ENCODE measurements at regions not wholly inside any gene's neighbourhood (a gene's known extent, or its start where the extent isn't known, plus 50 kb on each side); places are given as distances from the start of the nearest gene placed in this dataset.

- Histone ChIP-seq H3K27me3 (ENCODE audit: insufficient read depth, insufficient read length) (no peaks in the 10 kb centered on the region), H3K9ac (ENCODE audit: insufficient read length, low read depth) (no peak overlapping the region), H3K9me3 (ENCODE audit: insufficient read depth, low read length) (no peaks in the 10 kb centered on the region), H3K4me1 (ENCODE audit: insufficient read depth, insufficient read length) (no peaks in the 10 kb centered on the region), H3K36me3 (ENCODE audit: insufficient read depth, insufficient read length, low read length) (no peaks in the 10 kb centered on the region), H3K4me3 (ENCODE audit: insufficient read length, low read depth) (no peak overlapping the region)
- no peak for DNase-seq (ENCODE audit: low read depth, low spot score)
- TF ChIP-seq ZNF274 (IDR thresholded peaks at IDR 0.05; ENCODE audit: low read depth, low read length) (no peak), SUZ12 (IDR thresholded peaks at IDR 0.05; ENCODE audit: extremely low read depth, insufficient read depth, insufficient read length) (no peak)
Measured at GRCh38 chrY:19644889-19645638, 99.5 kb downstream of the KDM5D start.

DNA sequence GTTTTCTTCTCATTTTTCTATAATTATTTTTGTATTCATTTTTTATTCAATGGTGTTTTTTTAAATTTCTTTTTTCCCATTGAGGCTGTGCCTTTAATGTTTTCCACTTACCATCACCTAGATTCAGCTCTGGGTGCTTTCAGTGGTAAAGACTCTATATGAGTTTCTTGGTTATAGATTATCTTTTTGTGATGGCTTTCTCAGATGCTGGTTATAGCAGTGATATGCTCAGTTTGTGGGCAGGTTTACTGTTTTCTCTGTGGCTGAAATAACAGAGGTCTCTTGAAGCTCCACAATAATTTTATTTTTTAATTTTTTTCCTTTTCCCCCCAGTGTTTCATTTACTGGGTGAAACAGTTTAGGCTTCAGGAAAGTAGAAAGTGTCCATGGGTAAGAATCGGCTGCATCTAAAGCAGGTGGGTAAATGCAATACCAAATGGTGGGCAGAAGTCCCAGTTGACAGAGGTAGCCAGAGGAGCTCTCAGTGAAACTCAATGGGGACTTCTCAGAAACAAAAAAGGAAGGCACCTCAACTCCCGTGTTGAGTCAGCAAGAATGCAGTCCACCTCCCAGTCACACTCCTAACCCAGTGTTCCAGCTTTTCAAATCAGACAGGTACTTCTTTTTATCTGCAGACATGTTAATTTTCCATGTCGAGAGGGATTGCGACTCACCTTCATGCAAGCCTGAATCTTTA, 106.7 kb downstream of the KDM5D start:
- H3K4me3 ChIP-seq (ENCODE audit: insufficient read length, low read depth): no peak overlapping the region
- H3K36me3 ChIP-seq (ENCODE audit: insufficient read depth, insufficient read length, low read length): no peaks in the 10 kb centered on the region
- no peaks in the 10 kb centered on the region for H3K9me3 ChIP-seq (ENCODE audit: insufficient read depth, low read length)
- no peaks in the 10 kb centered on the region for H3K4me1 ChIP-seq (ENCODE audit: insufficient read depth, insufficient read length)
- H3K9ac ChIP-seq (ENCODE audit: insufficient read length, low read depth): no peak overlapping the region
- H3K27me3 ChIP-seq (ENCODE audit: insufficient read depth, insufficient read length): no peaks in the 10 kb centered on the region
- no peak for TF ChIP-seq SUZ12 (IDR thresholded peaks at IDR 0.05; ENCODE audit: extremely low read depth, insufficient read depth, insufficient read length)
- no peak for TF ChIP-seq ZNF274 (IDR thresholded peaks at IDR 0.05; ENCODE audit: low read depth, low read length)
- TF ChIP-seq YY1 (IDR thresholded peaks at IDR 0.05; ENCODE audit: insufficient read depth, insufficient read length): no peak
- DNase-seq (ENCODE audit: low read depth, low spot score): no peak

DNA sequence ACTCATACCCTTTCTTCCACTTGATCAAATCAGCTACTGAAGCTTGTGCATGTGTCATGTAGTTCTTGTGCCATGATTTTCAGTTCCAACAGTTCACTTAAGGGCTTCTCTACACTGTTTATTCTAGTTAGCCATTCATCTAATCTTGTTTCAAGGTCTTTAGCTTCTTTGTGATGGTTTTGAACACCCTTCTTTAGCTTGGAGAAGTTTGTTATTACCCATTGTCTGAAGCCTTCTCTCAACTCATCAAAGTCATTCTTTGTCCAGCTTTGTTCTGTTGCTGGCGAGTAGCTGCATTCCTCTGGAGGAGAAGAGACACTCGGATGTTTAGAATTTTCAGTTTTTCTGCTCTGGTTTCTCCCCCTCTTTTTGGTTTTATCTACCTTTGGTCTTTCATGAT, 115.6 kb downstream of the KDM5D start:
- Histone ChIP-seq H3K36me3 (ENCODE audit: insufficient read depth, insufficient read length, low read length) (no peaks in the 10 kb centered on the region), H3K9me3 (ENCODE audit: insufficient read depth, low read length) (no peaks in the 10 kb centered on the region), H3K4me1 (ENCODE audit: insufficient read depth, insufficient read length) (no peaks in the 10 kb centered on the region), H3K27me3 (ENCODE audit: insufficient read depth, insufficient read length) (no peaks in the 10 kb centered on the region), H3K9ac (ENCODE audit: insufficient read length, low read depth) (no peak overlapping the region), H3K4me3 (ENCODE audit: insufficient read length, low read depth) (no peak overlapping the region)
- TF ChIP-seq YY1 (IDR thresholded peaks at IDR 0.05; ENCODE audit: insufficient read depth, insufficient read length) (no peak), ZNF274 (IDR thresholded peaks at IDR 0.05; ENCODE audit: low read depth, low read length) (no peak), SUZ12 (IDR thresholded peaks at IDR 0.05; ENCODE audit: extremely low read depth, insufficient read depth, insufficient read length) (no peak)
- DNase-seq (ENCODE audit: low read depth, low spot score): no peak

DNA sequence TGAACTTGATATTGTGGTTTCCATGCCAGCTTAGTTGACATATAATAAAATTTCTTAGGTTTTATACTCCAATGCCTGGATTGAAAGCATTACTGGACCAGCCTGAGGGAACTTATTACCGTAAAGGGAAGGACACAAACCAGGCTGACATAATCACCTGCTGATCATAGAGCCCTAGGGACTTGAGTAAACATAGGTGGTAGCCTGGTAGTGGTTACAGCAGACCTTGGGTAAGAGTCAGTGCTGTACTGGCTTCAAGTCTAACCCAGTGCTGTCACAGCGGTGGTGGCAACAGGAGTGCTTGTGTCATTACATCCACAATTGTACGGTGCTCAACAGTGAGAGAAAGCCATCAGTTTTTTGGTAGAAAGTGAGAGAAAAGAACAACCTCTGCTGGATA, 122.1 kb downstream of the KDM5D start:
- H3K4me1 ChIP-seq (ENCODE audit: insufficient read depth, insufficient read length): no peaks in the 10 kb centered on the region
- no peaks in the 10 kb centered on the region for H3K36me3 ChIP-seq (ENCODE audit: insufficient read depth, insufficient read length, low read length)
- H3K4me3 ChIP-seq (ENCODE audit: insufficient read length, low read depth): no peak overlapping the region
- DNase-seq (ENCODE audit: low read depth, low spot score): no peak
- H3K9ac ChIP-seq (ENCODE audit: insufficient read length, low read depth): no peak overlapping the region
- TF ChIP-seq SUZ12 (IDR thresholded peaks at IDR 0.05; ENCODE audit: extremely low read depth, insufficient read depth, insufficient read length) (no peak), YY1 (IDR thresholded peaks at IDR 0.05; ENCODE audit: insufficient read depth, insufficient read length) (no peak), ZNF274 (IDR thresholded peaks at IDR 0.05; ENCODE audit: low read depth, low read length) (no peak)
- no peaks in the 10 kb centered on the region for H3K27me3 ChIP-seq (ENCODE audit: insufficient read depth, insufficient read length)
- no peaks in the 10 kb centered on the region for H3K9me3 ChIP-seq (ENCODE audit: insufficient read depth, low read length)

- DNase-seq (ENCODE audit: low read depth, low spot score): no peak
- Histone ChIP-seq H3K9ac (ENCODE audit: insufficient read length, low read depth) (no peak overlapping the region), H3K4me1 (ENCODE audit: insufficient read depth, insufficient read length) (no peaks in the 10 kb centered on the region), H3K4me3 (ENCODE audit: insufficient read length, low read depth) (no peak overlapping the region), H3K9me3 (ENCODE audit: insufficient read depth, low read length) (no peaks in the 10 kb centered on the region), H3K36me3 (ENCODE audit: insufficient read depth, insufficient read length, low read length) (no peaks in the 10 kb centered on the region), H3K27me3 (ENCODE audit: insufficient read depth, insufficient read length) (no peaks in the 10 kb centered on the region)
- TF ChIP-seq ZNF274 (IDR thresholded peaks at IDR 0.05; ENCODE audit: low read depth, low read length) (no peak), SUZ12 (IDR thresholded peaks at IDR 0.05; ENCODE audit: extremely low read depth, insufficient read depth, insufficient read length) (no peak), YY1 (IDR thresholded peaks at IDR 0.05; ENCODE audit: insufficient read depth, insufficient read length) (no peak)
Measured at GRCh38 chrY:19621756-19622155, 122.8 kb downstream of the KDM5D start.

DNA sequence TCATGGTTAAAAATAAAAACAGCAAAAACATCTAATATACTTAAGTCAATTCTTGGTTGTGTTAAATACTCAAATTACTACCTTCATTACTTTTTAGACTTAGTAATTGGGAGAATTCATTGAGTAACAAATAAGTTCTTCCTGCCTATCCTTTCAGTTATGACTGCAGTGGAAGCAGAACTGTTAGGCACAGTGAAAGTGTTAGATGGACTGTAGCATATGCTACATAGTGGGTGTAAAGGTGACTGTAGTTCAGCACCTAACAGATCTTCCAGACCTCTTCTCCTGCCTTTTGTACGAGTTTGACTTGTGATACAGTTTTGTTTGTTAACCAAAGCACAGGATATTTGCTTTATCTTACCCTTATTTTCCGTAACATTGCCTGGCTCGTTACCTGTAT, 143.4 kb downstream of the KDM5D start:
- no peak overlapping the region for H3K4me3 ChIP-seq (ENCODE audit: insufficient read length, low read depth)
- DNase-seq (ENCODE audit: low read depth, low spot score): no peak
- no peaks in the 10 kb centered on the region for H3K27me3 ChIP-seq (ENCODE audit: insufficient read depth, insufficient read length)
- no peak for TF ChIP-seq ZNF274 (IDR thresholded peaks at IDR 0.05; ENCODE audit: low read depth, low read length)
- no peak for TF ChIP-seq SUZ12 (IDR thresholded peaks at IDR 0.05; ENCODE audit: extremely low read depth, insufficient read depth, insufficient read length)
- TF ChIP-seq YY1 (IDR thresholded peaks at IDR 0.05; ENCODE audit: insufficient read depth, insufficient read length): no peak
- H3K9me3 ChIP-seq (ENCODE audit: insufficient read depth, low read length): no peaks in the 10 kb centered on the region
- H3K9ac ChIP-seq (ENCODE audit: insufficient read length, low read depth): no peak overlapping the region
- no peaks in the 10 kb centered on the region for H3K36me3 ChIP-seq (ENCODE audit: insufficient read depth, insufficient read length, low read length)
- no peaks in the 10 kb centered on the region for H3K4me1 ChIP-seq (ENCODE audit: insufficient read depth, insufficient read length)

DNA sequence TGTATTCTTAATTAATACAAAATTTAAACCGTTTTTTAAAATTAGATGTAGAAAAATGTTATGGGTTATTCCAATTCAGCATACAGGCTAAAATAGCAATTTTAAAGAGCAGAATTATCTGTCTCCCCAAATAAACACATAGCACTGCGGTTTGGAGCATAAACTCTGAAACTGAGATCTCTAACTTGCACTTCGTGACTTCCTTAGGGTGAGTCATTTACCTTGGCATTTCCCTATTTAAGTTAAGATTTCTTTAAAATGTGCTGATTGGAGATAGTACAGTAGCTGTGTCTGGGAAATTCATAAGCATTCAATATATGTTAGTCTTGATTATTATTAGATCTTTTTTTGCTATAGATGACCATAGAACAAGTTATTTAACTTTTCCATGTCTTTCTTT, 143.8 kb downstream of the KDM5D start:
- no peaks in the 10 kb centered on the region for H3K9me3 ChIP-seq (ENCODE audit: insufficient read depth, low read length)
- no peak for TF ChIP-seq SUZ12 (IDR thresholded peaks at IDR 0.05; ENCODE audit: extremely low read depth, insufficient read depth, insufficient read length)
- TF ChIP-seq ZNF274 (IDR thresholded peaks at IDR 0.05; ENCODE audit: low read depth, low read length): no peak
- TF ChIP-seq YY1 (IDR thresholded peaks at IDR 0.05; ENCODE audit: insufficient read depth, insufficient read length): no peak
- H3K27me3 ChIP-seq (ENCODE audit: insufficient read depth, insufficient read length): no peaks in the 10 kb centered on the region
- no peak overlapping the region for H3K9ac ChIP-seq (ENCODE audit: insufficient read length, low read depth)
- H3K4me3 ChIP-seq (ENCODE audit: insufficient read length, low read depth): no peak overlapping the region
- H3K4me1 ChIP-seq (ENCODE audit: insufficient read depth, insufficient read length): no peaks in the 10 kb centered on the region
- H3K36me3 ChIP-seq (ENCODE audit: insufficient read depth, insufficient read length, low read length): no peaks in the 10 kb centered on the region
- DNase-seq (ENCODE audit: low read depth, low spot score): no peak
